OCI-LY1 (cell line): ENCODE measurements at regions not wholly inside any gene's neighbourhood (a gene's known extent, or its start where the extent isn't known, plus 50 kb on each side); places are given as distances from the start of the nearest gene placed in this dataset.

Experiments
- EZH2 ChIP-seq: fragments of 200-600 bp; sonication (generic), shearing (Covaris generic); IDR thresholded peaks from 2 replicates; pipeline ENCODE4 v1.8.0; 2017; ENCODE audit warnings: borderline replicate concordance, mixed run types, mild to moderate bottlenecking, antibody characterized with exemption, low read length, moderate library complexity, mixed read lengths
- TF ChIP-seq, protein P1 (sequence below): fragments of 200-600 bp; sonication (generic), shearing (Covaris generic); IDR thresholded peaks from 2 replicates; pipeline ENCODE4 v1.5.1; 2017; ENCODE audit warnings: mild to moderate bottlenecking, antibody characterized with exemption, low read length, moderate library complexity, mixed read lengths

DNA sequence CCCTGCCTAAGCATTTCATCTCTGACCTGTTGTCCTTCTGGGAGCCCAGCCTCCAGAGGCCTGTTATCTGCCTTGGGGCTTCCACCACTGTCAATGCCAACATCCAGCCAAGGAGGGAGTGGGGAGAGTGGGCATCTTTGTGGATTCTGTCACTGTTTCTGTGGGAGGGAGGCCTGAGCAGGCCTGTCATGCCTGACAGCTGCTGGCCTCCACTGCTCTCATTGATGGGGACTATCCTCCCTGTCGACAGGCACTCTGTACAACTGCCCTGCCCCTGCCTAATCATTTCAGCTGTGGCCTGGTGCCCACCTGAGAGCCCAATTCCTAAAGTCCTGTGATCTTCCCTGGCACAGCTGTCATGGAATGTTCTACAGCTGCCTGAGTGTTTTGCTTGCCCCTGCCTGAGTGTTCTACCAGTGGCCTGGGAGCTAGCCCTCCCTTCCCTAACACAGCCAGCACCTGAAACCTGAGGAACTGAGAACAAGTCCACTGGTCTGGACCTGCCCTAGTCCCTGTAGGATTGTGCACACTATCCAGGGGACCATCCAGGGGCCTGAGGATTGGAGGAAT is 145.3 kb downstream of the FAM83B start:
- TF ChIP-seq, protein P1, sequence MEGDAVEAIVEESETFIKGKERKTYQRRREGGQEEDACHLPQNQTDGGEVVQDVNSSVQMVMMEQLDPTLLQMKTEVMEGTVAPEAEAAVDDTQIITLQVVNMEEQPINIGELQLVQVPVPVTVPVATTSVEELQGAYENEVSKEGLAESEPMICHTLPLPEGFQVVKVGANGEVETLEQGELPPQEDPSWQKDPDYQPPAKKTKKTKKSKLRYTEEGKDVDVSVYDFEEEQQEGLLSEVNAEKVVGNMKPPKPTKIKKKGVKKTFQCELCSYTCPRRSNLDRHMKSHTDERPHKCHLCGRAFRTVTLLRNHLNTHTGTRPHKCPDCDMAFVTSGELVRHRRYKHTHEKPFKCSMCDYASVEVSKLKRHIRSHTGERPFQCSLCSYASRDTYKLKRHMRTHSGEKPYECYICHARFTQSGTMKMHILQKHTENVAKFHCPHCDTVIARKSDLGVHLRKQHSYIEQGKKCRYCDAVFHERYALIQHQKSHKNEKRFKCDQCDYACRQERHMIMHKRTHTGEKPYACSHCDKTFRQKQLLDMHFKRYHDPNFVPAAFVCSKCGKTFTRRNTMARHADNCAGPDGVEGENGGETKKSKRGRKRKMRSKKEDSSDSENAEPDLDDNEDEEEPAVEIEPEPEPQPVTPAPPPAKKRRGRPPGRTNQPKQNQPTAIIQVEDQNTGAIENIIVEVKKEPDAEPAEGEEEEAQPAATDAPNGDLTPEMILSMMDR = no peak
- TF ChIP-seq EZH2 = no peak
